ENCODE measurements at regions not wholly inside any gene's neighbourhood (a gene's known extent, or its start where the extent isn't known, plus 50 kb on each side); places are given as distances from the start of the nearest gene placed in this dataset.
"Not testable (repeated sequence)": the region's sequence is repeated elsewhere in the genome, so short reads cannot be mapped to it uniquely, and the experiment has no call there.

DNA sequence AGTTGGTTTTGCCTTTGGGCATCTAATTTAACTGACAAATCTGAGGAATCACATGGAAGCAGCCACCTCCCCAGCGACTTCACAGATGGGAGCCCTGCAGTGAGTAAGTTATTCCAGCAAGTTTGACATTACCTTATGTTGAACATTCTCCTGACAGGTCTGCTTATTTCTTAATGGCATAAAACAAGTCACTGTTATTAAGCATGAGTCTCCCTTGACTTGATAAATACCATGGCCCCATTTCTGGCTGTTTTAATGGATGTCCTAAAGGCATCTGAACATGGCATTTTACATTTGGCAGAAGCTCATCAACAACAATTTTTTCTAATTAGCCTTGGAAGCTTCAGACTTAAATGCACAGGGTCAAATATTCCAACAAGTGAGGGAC, 92.6 kb upstream of the CREB1 start:
- TF ChIP-seq EP300 (IDR thresholded peaks at IDR 0.05) (no peak), POLR2A (IDR thresholded peaks at IDR 0.05; ENCODE audit: low read depth) (no peak), CTCF (IDR thresholded peaks at IDR 0.05) (no peak), POLR2AphosphoS5 (IDR thresholded peaks at IDR 0.05) (no peak)
- 80% methylated on average over 1 of the region's 1 CpG for WGBS
- no peak overlapping the region for H3K4me3 ChIP-seq

GRCh38 chr2:207437524-207438143, 92.1 kb upstream of the CREB1 start:
- no peak overlapping the region for H3K27ac ChIP-seq (replicated peaks in 1 of 4)
- no peaks in the 10 kb centered on the region for H3K4me1 ChIP-seq
- no peaks in the 10 kb centered on the region for H3K36me3 ChIP-seq
- TF ChIP-seq POLR2AphosphoS5 (IDR thresholded peaks at IDR 0.05), result no peak
- WGBS, result 66% methylated on average over 13 of the region's 13 CpGs
- H3K4me3 ChIP-seq, result no peak overlapping the region
- H3K27me3 ChIP-seq, result no peaks in the 10 kb centered on the region
- DNase-seq (ENCODE audit: extremely low spot score), result no peak
- intact Hi-C loops (cut with DNase I), result no loop called here
- H3K9me3 ChIP-seq, result no peaks in the 10 kb centered on the region

More for the DNA sequence above, 92.6 kb upstream of the CREB1 start:
- Histone ChIP-seq H3K27ac (replicated peaks in 1 of 4) (no peak overlapping the region), H3K9me3 (no peaks in the 10 kb centered on the region), H3K27me3 (no peaks in the 10 kb centered on the region), H3K36me3 (no peaks in the 10 kb centered on the region), H3K4me1 (no peaks in the 10 kb centered on the region)
- no peak for DNase-seq (ENCODE audit: extremely low spot score)
- intact Hi-C loops (cut with DNase I), result no loop called here

DNA sequence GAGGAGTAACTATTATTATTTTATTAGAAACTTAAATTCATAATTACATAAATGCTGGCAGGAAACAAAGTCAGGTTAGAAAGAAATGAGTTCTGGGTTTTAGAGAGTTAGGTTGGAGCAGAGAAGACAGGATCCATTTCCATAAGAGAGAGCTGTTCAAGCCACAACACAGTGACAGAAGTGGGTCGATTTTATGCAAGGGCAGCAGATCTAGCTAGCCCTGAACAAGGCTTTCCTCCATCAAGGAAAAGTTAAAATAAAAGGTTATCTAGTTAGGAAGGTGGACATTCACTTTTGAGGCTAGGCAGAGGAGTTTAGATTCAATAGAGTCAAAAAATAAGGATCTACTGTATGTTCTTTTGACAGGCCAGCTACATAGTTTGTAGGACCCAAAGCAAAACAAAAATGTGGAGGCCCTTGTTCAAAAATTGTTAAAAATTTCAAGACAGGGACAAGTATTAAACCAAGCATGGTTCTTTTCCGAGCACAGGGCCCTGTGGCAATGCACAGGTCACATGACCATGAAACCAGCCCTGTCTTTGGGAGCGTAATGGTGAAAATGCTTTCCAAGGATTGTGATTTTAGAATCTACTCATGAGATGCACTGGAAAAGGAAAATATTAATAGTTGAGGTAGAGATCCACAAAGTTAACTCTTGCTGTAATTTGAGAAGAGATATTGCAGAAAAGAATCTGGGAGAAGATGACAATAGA, 91.2 kb upstream of the CREB1 start:
- no peaks in the 10 kb centered on the region for H3K27me3 ChIP-seq
- no peaks in the 10 kb centered on the region for H3K36me3 ChIP-seq
- intact Hi-C loops (cut with DNase I), result no loop called here
- TF ChIP-seq EP300 (IDR thresholded peaks at IDR 0.05) (no peak), POLR2A (IDR thresholded peaks at IDR 0.05; ENCODE audit: low read depth) (no peak), CTCF (IDR thresholded peaks at IDR 0.05) (no peak), POLR2AphosphoS5 (IDR thresholded peaks at IDR 0.05) (no peak)
- WGBS, result 90% methylated on average over 3 of the region's 3 CpGs
- H3K4me3 ChIP-seq, result no peak overlapping the region
- H3K27ac ChIP-seq (replicated peaks in 1 of 4), result no peak overlapping the region
- no peaks in the 10 kb centered on the region for H3K4me1 ChIP-seq
- no peaks in the 10 kb centered on the region for H3K9me3 ChIP-seq
- no peak for DNase-seq (ENCODE audit: extremely low spot score)

- DNase-seq (ENCODE audit: extremely low spot score); H3K27me3 ChIP-seq; H3K27ac ChIP-seq (replicated peaks in 1 of 4); H3K4me1 ChIP-seq; intact Hi-C loops (cut with DNase I); H3K36me3 ChIP-seq; H3K4me3 ChIP-seq; H3K9me3 ChIP-seq: not testable (repeated sequence)
These were observed 89.9 kb upstream of the CREB1 start for GRCh38 chr2:207439881-207440280.

DNA sequence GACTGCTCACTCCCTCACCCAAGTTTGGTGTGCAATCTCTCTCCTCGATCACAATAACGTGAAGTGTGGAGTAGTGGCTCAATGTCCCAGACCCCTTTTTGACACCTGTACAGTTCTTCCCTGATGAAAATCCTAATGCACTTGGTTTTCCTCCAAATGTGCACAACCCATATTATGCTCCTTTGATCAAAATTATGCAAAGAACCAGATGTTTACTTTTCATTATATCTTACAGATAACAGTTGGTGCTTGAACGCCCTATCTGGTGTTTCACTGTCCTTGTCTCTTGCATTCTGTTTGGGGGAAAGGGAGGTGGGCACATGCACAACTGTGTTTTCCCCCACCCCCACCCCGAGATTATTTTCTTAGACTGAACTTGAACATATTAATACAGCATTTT, 85.0 kb upstream of the CREB1 start:
- WGBS, result 85% methylated on average over 4 of the region's 4 CpGs
- H3K4me3 ChIP-seq, result no peak overlapping the region
- H3K9me3 ChIP-seq, result no peaks in the 10 kb centered on the region
- no peaks in the 10 kb centered on the region for H3K27me3 ChIP-seq
- H3K36me3 ChIP-seq, result no peaks in the 10 kb centered on the region
- intact Hi-C loops (cut with DNase I), result no loop called here
- no peak for DNase-seq (ENCODE audit: extremely low spot score)
- H3K4me1 ChIP-seq, result no peaks in the 10 kb centered on the region
- TF ChIP-seq EP300 (IDR thresholded peaks at IDR 0.05) (no peak), POLR2AphosphoS5 (IDR thresholded peaks at IDR 0.05) (no peak), CTCF (IDR thresholded peaks at IDR 0.05) (no peak), POLR2A (IDR thresholded peaks at IDR 0.05; ENCODE audit: low read depth) (no peak)
- H3K27ac ChIP-seq (replicated peaks in 1 of 4), result no peak overlapping the region

DNA sequence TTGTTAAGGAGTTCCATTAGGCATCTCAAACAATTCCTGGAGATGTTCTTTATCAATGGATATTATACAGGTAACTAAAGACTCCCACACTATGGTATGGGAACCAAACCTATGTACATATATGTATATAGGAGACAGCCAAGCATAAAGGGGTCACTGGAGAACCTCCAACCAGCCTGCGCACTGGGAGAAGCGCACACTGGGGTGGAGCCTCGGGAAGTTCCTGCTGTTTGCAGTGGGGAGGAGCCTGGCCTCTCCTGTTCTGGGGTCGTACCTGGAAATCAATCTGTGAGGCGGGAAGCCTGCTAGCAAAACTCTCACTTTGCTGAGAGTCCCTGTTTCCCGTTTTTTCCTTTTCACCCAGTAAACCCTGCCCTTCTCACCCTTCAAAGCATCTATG, 83.1 kb upstream of the CREB1 start:
- 66% methylated on average over 6 of the region's 6 CpGs for WGBS
- intact Hi-C loops (cut with DNase I), result no loop called here
- no peaks in the 10 kb centered on the region for H3K4me1 ChIP-seq
- no peak overlapping the region for H3K27ac ChIP-seq (replicated peaks in 1 of 4)
- H3K36me3 ChIP-seq, result no peaks in the 10 kb centered on the region
- no peaks in the 10 kb centered on the region for H3K27me3 ChIP-seq
- no peaks in the 10 kb centered on the region for H3K9me3 ChIP-seq
- TF ChIP-seq EP300 (IDR thresholded peaks at IDR 0.05), result no peak
- no peak for TF ChIP-seq POLR2A (IDR thresholded peaks at IDR 0.05; ENCODE audit: low read depth)
- TF ChIP-seq CTCF (IDR thresholded peaks at IDR 0.05), result no peak
- no peak for TF ChIP-seq POLR2AphosphoS5 (IDR thresholded peaks at IDR 0.05)
- H3K4me3 ChIP-seq, result no peak overlapping the region
- no peak for DNase-seq (ENCODE audit: extremely low spot score)
